GM21447 (cell line): ENCODE measurements at regions not wholly inside any gene's neighbourhood (a gene's known extent, or its start where the extent isn't known, plus 50 kb on each side); places are given as distances from the start of the nearest gene placed in this dataset.

Experiments used
- ATAC-seq: cut with Tn5 transposase; IDR thresholded peaks from one replicate; pipeline ENCODE4 v1.9.1; 2021; ENCODE audit not compliant: unreplicated experiment

DNA sequence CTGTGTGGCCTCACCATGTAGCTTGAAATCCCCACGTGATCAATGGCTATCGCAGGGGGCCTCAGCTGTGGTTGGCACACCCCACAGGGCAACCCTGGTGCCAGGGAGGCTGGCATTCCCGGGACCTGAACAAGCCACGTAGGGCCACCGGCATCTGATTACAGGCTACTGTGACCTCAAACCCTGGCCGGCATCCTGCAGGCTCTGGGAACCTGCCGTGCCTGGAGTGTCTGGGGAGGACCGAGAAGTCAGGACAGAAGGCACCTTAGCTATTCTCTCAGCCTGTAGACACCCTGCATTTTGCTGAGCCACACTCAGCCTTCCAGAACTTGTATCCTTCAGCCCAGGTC is 213.0 kb downstream of the GLI2 start:
- ATAC-seq = no peak

- ATAC-seq = no peak
Observed at GRCh38 chr2:120949027-120949956, 213.6 kb downstream of the GLI2 start.

DNA sequence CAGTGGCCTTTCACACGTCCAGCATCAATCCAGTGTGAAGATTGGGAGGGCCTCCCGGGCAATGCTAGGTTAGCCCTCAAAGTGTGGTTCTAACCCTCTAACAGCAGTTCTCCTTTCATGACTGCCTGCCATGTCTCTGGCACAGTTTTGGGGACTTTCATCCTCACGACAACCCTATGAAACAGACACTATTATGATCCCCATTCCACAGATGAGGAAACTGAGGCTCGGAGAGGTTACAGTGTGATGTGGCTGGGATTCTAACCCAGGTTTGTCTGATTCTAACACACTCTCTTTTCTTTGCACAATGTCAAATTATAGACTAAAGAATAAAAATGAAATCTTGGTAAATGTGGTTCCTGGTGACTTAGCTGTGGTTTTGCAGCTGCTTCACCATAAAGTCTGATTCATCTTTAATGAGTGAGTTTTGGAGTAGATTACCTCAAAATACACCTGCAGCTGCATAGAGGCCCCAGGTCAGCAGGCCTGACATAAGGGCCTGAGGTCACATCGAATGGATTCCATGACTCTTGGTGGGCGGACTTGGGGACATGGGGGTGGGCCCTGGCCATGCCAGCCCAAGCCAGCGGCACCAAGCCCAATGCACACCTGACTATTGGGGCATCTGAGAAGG is 214.4 kb downstream of the GLI2 start:
- ATAC-seq = no peak

DNA sequence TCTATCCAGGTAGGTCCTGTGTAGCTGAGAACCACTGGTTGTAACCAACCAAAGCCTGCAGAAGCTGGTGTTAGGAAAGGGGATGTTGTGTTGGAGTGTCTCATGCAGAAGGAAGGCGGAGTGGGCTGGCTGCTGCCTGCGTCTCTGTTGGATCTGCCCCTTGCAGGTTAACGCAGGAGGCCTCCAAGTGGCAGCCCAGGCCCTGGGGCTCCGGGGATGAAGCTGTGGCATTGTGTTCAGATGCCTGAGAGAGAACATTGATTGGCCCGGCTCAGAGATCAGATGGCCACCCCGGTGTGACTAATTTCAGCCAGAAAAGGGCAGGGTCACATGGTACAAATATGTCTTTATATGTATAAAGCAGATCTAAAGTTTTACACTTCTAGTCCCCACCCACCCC is 216.0 kb downstream of the GLI2 start:
- no peak for ATAC-seq

- ATAC-seq = no peak
Observed at GRCh38 chr2:120952318-120952717, 216.7 kb downstream of the GLI2 start.

GRCh38 chr2:120953066-120953756 is 217.5 kb downstream of the GLI2 start:
- no peak for ATAC-seq

DNA sequence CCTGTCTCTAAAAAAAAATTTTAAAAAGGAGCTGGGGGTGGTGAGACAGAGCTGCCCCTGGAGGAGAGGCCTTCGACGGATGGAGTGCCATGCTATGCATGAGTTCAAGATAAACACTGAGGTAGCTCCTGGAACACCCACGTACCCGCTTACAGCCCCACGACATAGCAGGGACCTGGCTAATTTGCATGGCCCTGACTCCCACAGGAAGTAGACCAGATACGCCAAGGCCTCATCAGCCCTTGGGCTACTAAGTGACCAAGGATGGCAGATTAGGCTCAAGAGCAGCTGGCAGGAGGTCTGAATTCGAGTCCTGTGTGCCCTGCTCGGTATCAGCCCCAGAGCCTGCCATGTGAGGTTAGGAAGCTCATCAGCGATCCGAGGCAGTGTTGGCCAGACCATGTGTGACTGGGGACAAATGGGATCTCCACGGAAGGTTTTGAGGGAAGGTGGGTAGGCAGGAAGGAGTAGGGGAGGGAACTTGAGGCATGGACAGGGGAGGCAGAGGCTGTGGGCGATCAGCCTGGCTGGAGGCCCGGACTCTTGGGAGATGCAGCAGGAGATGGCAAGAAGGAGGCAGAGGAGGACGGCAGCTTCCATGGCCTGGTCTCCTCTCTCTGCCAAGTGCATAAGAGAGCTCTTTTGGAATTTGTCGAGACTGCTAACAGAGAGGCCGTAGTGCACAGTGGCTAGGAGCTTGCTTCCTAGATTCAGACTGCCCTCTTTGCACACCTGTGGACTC is 218.3 kb downstream of the GLI2 start:
- ATAC-seq = no peak

- no peak for ATAC-seq
Observed at GRCh38 chr2:120954939-120955338, 219.3 kb downstream of the GLI2 start.

DNA sequence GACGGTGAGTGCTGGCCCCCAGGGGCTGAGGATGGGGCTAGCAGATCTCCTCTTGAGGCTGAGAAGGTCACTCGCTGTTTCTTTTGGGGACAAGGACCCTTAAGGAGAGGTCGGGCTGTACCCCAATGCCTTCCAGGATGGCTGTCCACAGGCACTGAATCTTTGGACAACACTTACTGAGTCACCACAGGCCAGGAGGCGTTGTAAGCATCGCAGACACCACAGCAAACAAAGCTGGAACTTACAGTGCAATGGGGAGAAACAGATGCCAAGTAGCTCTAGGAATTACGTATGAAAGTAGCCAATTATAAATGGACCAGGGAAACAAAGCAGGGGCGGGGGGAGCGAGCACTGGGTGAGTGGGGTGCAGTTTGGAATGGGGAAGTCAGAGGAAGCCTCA is 219.8 kb downstream of the GLI2 start:
- ATAC-seq = no peak

DNA sequence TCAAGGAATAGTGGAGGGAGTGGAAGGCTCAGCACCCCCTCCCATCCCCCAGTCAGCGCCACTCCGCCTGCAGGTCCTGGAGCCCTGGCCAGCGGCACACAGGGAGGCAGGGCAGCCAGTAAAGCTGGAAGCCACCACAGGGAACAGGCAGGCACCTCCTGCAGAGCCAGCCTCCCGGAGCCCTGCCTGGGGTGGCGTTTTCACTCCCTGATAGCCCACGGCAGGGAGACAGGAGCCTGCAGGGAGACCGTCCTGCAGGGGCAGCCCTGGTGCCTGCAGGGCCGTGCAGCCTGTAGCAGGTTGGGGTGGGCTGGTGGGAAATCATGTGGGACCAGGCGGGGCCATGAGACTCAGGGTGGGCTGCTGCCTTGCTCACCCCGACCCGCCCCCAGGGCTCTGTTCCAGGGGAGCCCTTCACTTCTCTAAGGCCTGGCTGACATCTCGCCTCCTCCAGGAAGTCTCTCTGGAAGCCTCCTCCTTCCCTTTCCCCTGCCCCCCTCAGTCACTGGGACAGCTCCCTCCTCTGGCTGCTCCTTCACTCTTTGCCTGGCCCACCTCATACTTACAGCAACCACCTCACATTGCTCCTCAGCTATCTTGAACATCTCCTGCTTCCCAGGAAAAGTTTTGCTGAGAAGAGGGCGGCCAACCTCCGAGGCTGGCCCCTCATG is 221.0 kb downstream of the GLI2 start:
- ATAC-seq = no peak

DNA sequence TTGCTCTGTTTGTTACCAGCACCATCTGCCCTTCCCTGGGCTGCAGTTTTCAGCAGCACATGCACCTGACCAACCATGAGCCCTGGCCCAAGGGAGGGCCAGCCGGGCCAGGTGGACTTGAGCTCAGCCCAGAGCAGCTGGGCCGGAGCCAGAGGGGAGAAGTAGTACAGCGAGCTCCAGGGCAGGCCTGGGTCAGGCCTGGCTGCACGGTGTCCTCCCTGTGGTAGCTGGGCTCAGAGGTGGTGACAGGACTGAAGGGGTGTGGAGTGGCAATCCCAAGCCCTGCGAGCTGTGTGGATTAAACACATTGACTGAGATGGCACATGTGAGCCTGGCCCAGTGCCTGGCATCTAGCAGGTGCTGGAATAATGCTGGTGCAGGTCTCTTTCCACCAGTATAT is 222.2 kb downstream of the GLI2 start:
- no peak for ATAC-seq

- no peak for ATAC-seq
Observed at GRCh38 chr2:120958623-120959366, 223.1 kb downstream of the GLI2 start.

- ATAC-seq = no peak
Observed at GRCh38 chr2:120959426-120959825, 223.8 kb downstream of the GLI2 start.

GRCh38 chr2:120960770-120961366 is 225.2 kb downstream of the GLI2 start:
- no peak for ATAC-seq

DNA sequence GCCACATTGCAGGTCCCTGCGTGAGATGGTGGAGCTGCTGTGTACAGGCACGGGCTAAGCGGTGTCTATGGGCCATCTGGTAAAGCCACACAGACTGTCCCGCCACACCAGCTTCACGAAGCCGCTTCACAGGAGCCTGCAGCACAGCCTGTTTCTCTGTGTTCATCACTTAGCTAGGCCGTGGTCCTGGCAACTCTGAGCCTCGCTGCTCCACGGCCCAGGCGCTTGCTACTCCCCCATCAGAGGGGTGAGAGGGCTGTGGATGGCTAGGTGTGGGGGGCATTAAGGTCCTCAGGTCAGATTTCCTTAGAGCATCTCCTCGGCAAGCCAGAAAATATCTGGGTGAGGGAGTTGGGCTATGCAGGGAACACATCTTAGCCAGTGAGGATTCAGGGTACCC is 225.7 kb downstream of the GLI2 start:
- ATAC-seq = no peak

GRCh38 chr2:120963997-120964705 is 228.5 kb downstream of the GLI2 start:
- ATAC-seq = no peak

DNA sequence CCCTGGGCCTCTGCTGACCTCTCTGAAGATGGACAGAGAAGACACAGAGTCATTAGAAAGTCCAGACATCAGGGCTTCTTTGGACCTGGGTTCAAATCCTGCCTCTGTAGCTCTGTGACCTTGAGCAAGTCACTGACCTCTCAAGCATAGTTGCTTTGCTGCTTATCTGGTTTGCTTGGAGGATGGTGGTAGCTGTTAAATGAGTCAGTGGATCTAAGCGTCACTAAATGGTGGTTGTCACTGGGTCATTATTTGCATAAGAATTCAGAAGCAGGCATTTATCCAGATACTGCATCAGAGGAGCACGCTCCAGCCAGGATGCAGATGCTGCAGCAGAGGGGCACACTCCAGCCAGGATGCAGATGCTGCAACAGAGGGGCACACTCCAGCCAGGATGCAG is 229.2 kb downstream of the GLI2 start:
- ATAC-seq = no peak

DNA sequence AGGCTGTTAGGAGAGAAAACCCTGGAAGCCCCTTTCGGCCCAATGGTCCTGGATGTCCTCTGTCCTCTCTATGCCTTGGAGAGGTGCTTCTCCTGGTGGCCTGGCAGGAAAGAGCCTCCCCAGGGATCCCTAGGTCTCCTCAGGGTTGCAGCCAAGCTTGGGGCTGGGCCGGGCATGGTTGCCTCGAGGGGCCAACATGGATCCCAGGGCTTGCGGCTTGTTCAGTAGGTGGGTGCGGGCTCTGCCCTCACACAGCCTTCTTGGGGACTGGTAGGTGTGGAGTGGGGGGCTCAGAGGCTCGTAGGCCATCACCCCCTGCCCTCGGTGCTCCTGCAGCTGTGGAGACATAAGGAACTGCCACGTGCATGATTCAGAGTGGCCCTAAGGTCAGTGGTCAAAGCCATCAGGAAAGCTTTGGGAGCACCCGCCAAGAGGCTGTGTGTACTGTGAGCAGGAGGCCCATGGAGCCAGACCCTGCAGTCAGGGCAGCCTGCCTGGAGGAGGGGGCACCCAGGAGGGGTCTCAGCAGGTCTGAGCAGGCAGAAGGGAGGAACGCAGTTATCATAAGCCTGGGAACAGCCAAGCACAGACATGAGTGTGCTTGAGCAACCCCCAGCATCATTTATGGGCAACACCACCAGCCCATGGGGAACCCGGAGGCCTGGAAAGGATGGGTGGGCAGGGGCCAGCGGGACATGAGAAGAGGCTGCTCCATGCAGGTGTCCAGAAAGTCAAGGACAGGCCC is 231.0 kb downstream of the GLI2 start:
- no peak for ATAC-seq
